Heart left ventricle (tissue), 16 donors: ENCODE measurements at regions not wholly inside any gene's neighbourhood (a gene's known extent, or its start where the extent isn't known, plus 50 kb on each side); places are given as distances from the start of the nearest gene placed in this dataset.

Experiments
- ATAC-seq, 4 donors: fragments of 200-7000 bp; cut with Tn5 transposase; one replicate each; pipeline ENCODE4 v1.9.1; 2020 to 2022; ENCODE audit warnings: moderate library complexity in 4 of 4, mild to moderate bottlenecking in 3 of 4, moderate number of reproducible peaks in 1 of 4
- DNase-seq, 5 donors: peaks; one replicate each; pipeline ENCODE4 v3.0.0-alpha.2; 2020
- H3K27ac ChIP-seq, 12 donors: fragments of 200-600 bp; sonication (generic) in 4 of 12; one replicate each; pipeline versions ENCODE4 v1.5.0 to v1.8.0; 2016 to 2022; ENCODE audit warnings: mild to moderate bottlenecking in 2 of 12
- H3K27me3 ChIP-seq, 9 donors: fragments of 200-600 bp; sonication (generic) in 2 of 9; one replicate each; pipeline versions ENCODE4 v1.5.1 to v1.8.0; 2016 to 2022; ENCODE audit warnings: mild to moderate bottlenecking in 3 of 9
- H3K36me3 ChIP-seq, 9 donors: fragments of 200-600 bp; sonication (generic) in 2 of 9; one replicate each; pipeline versions ENCODE4 v1.5.0 to v1.8.0; 2018 to 2022; ENCODE audit warnings: mild to moderate bottlenecking in 2 of 9
- H3K4me1 ChIP-seq, 12 donors: fragments of 200-600 bp; sonication (generic) in 4 of 12; one replicate each; pipeline versions ENCODE4 v1.5.0 to v1.8.0; 2016 to 2022; ENCODE audit warnings: mild to moderate bottlenecking in 3 of 12
- H3K4me3 ChIP-seq, 12 donors: fragments of 200-600 bp; sonication (generic) in 4 of 12; one replicate each; pipeline versions ENCODE4 v1.5.0 to v1.8.0; 2017 to 2022; ENCODE audit warnings: mild to moderate bottlenecking in 9 of 12, moderate library complexity in 4 of 12
- H3K9me3 ChIP-seq, 12 donors: fragments of 200-600 bp; sonication (generic) in 4 of 12; one replicate each; pipeline versions ENCODE4 v1.5.0 to v1.8.0; 2016 to 2022; ENCODE audit warnings: mild to moderate bottlenecking in 1 of 12
- CTCF ChIP-seq, 12 donors: fragments of 200-600 bp; sonication (generic) in 4 of 12; IDR thresholded peaks; one replicate each; pipeline versions ENCODE4 v1.5.0 to v1.8.0; 2018 to 2022; ENCODE audit warnings: antibody characterized with exemption in 12 of 12, mild to moderate bottlenecking in 5 of 12
- POLR2A ChIP-seq, 2 donors: fragments of 450-650 bp; IDR thresholded peaks; one replicate each; pipeline ENCODE4 v1.6.1; 2017; ENCODE audit warnings: antibody characterized with exemption in 2 of 2, mild to moderate bottlenecking in 2 of 2, moderate library complexity in 2 of 2
- WGBS, 4 donors: extraction: QIAGEN DNeasy Blood & Tissue Kit in 2 of 4; methylation state at CpG; one replicate each; pipeline versions ENCODE4 v1.1.5 to v1.1.7; 2013 to 2018; 5-methylcytosine and 5-hydroxymethylcytosine counted together
- intact Hi-C, 10 donors: fragments of 100-400 bp; cut with DNase I; formaldehyde crosslinking; loops; one replicate each; pipeline versions ENCODE4 v1.11.1 to v1.14.2; 2022
- donor health status: ischemic (EF 13 %, LVEDD 7.1; RV severe dilation, severe dysfunction).
- donor health status: healthy with polysubstance abuse.
- donor health status: DM: no; HTN: yes; CAD: no.
- donor health status: DM: no; HTN: no; CAD: no.
- donor health status: ischemic (EF 25% LVEDD 6.9; RV normal size, moderate dysfunction).
- donor health status: ischemic (EF 25% LVEDD 5.7; RV mildly dilated, moderate dysfunction).
- donor health status: healthy.
- donor health status: DM: yes; HTN: yes; CAD: no.
- donor health status: ischemic (EF 35%, LVEDD 5.7; RV mildly dilated, moderate dysfunction).
- donor health status: nonischemic (EF 11% LVEDD 7.7; RV severe dilation, severe dysfunction).
- donor health status: DM: yes; HTN: yes; CAD: no.
- donor health status: PGD.
- donor health status: ischemic (EF 29% LVEDD 5.4; RV normal size, mild dysfunction).
- donor health status: nonischemic (EF 23%, LVEDD 6.1; RV moderate dilation, normal function).

- no peaks in the 10 kb centered on the region for H3K36me3 ChIP-seq
- H3K4me1 ChIP-seq, result no peaks in the 10 kb centered on the region
- ATAC-seq (no peak), DNase-seq (no peak)
- no peak for TF ChIP-seq POLR2A (IDR thresholded peaks at IDR 0.05)
- no peak for TF ChIP-seq CTCF (IDR thresholded peaks at IDR 0.05)
- H3K27ac ChIP-seq, result no peak overlapping the region
- no peaks in the 10 kb centered on the region for H3K27me3 ChIP-seq
- intact Hi-C loops, result no loop called here
- no peak overlapping the region for H3K4me3 ChIP-seq
- WGBS, 4 donors, result 78 to 86% (median 80%) methylated on average over 1 of the region's 1 CpG
- H3K9me3 ChIP-seq, result peaks cover 0 to 2% (median 0%) of the 10 kb centered on the region in 12 donors
Measured at GRCh38 chr11:133582326-133582725, 50.0 kb upstream of the OPCML start.
